Effector CD8-positive, alpha-beta T cell (primary cell): ENCODE measurements at regions not wholly inside any gene's neighbourhood (a gene's known extent, or its start where the extent isn't known, plus 50 kb on each side); places are given as distances from the start of the nearest gene placed in this dataset.

ENCODE experiments used
- DNase-seq: peaks from one replicate; lab custom pipeline; 2025; lab: John Stamatoyannopoulos, UW

DNA sequence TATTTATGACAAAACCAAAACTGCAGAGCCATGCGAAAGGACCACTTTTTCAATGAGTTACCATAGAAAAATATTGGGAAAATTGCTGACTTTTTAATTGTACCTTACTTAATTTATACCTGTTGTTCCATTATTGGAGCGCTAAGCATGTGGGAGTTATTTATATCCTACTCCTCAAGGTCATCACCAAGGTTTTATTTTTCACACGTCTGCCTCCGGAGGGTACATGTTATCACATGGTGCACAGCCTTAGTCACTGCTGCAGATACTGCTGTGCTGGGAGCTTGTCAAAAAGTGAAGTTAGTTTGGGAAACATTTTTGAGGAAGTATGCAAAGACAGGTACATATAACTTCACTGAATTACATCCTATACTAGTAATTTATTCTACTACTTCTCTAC lies 1444.3 kb downstream of the AACS start:
- DNase-seq, result no peak

DNA sequence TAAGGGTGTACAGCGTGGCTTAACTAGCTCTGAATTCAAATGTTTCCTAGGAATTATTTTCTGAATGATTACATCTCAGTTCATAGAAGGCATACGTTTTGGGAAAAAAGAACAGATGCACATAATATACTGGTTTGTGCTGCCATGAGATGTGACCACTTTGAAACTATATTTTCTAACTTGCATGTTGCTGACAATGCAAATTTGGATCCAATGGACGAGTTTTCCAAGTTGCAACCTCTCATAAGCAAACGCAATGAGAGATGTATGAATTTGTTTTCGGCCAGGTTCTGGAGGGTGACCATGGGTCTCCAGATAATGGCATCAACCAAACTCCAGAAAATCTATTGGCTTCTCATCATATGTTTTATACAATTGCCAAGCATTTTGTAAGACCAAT lies 1445.4 kb downstream of the AACS start:
- DNase-seq, result no peak

DNA sequence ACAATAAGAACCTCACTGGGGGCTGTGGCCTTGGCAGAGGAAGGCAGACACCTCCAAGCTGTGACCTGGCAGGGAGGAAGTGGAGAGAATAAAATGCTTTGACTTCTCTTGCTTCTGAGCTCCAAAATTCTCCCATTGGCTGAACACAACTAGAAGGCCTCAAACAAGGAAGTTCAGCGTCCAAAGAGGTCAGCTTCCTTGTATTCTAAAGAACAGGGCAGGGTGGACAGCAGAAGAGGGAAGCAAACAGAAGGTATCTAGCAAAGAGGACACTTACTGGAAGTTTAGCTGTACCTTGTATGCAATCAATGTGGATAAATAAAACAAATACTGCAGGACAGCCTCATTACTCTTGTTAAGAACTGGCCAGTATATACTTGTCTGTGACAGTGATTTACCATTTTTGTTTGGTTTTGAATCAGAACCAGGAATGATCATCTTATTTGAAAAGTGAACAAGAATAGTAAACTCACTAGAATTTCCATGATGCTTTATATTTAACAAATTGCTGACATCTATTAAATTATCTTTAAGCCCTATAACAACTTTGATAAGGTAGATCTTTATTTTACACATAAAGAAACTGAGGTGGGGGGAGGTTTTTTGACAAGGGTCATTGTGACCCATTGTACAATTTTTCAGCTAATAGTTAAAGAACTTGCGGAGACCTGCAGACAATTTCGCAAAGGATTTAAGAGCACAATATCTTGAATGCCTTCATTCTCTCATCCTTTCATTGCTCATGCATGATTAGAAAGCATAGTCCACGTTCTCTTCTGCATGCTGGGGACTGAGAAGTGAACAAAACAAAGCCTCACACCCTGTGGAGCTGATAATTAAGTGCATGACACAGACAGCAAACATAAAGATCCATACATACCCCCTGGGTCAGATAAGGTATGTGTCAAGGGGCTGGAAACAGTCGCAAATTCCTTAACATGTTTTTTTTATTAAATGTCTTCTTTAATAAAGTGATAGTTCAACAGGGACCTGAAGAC lies 1448.0 kb downstream of the AACS start:
- DNase-seq, result no peak

DNA sequence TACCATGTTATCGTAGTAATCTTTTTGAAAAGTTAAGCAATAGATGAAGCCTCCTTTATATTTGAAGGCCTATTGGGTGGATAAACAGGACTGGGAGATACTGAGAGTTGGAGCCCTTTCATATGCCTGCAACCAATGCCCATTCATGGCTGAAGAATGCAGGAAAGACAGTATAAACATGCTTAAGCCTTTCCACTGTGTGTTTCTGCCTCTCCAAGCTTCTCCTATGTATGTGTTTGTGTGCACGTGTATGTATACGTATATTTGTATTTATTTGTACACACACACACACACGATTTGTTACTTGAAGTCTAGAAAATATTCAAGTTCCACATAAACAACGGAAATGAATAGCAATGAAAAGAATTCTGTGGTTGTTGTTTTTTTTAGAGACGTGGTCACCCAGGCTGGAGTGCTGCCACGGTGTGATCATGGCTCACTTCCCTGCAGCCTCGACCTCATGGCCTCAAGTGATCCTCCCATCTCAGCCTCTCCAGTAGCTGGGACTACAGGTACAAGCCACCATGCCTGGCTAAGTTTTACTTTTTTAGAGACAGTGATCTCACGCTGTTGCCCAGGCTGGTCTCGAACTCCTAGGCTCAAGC lies 1453.5 kb downstream of the AACS start:
- DNase-seq, result no peak

DNA sequence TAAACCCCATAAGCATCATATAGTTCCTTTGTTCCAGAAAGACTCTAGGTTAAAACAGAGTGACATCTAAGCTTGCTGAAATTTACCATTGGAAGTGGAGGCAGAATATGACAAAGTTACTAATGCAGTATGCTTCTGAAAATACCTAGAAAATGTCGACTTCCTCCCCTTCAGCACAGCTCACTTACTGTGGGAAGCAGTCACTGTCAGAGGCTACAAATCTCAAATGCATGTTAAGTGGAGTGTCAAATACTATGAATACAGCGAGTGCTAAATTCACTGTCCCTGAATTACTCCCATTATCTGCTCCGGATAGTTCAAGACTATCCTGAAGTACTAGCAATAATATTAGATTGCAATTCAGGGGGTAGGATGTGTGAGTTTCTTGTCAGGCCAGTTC lies 1454.6 kb downstream of the AACS start:
- no peak for DNase-seq

DNA sequence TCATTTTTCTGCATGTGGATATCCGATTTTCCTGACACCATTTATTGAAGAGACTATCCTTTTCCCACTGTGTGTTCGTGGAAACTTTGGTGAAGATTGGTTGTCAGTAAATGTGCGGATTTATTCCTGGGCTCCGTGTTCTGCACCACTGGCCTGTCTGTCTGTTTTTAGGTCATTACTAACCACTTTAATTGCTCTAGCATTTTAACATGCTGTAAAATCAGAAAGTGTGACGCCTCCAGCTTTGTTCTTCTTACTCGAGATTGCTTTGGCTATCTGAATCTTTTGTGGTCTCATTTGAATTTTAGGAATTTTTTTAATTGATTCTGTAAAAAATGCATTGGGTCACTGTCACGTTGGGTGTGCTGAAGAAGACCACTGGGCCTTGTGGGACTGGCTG lies 1458.7 kb downstream of the AACS start:
- no peak for DNase-seq

DNA sequence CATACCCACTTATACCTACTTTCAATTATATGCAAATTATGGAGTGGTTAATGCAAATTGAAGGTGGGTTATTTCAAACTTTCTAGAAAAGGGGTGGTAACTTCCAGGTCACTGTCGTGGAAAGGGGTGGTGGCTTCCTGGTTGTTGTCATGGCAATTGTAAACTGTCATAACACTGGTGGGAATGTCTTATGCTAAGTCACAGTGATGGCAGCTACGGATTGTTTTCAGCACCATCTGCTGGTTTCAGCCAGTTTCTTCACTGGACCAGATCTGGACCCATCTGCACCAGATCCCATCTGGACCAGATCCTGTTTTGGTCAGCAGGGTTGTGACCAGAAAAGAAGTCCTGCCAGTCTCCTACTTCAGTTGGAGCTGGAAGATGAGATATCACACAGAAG lies 1469.3 kb downstream of the AACS start:
- DNase-seq, result no peak

DNA sequence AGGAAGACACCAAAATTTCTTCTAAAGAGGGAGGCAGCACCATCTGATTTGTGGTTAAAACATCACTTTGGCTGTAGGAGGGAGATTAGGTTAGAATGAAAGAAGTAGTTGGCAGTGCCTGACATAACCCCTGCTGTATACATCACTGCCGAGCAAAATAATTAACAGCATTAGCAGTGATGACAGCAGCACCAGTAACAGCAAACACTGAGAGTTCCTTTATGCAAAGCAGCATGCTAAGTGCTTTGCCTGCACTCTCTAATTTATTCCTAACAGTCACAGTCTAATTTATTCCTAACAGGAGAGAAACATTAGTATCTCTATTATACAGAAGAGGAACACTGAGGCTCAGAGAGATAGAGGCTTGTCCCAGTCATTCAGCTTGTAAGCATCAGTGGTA lies 1469.7 kb downstream of the AACS start:
- DNase-seq, result no peak

DNA sequence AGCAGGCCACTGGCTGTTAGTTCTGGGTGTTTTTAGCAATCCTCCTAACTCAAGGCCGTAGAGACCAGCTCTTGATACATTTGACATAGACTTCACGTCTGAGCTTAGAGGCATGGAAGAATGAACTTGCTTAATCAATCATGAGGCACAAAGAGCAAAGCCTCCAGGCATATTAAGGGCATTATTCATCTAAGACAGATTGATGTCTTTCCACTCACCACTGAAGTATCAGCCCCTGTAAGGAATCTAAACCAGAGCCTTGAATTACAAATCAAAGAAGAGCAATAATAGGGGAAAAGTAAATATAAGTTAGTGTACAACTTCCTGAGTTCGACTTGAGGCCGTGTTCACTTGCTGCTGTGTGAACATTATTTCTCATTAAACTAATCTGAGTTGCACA lies 1470.7 kb downstream of the AACS start:
- no peak for DNase-seq

DNA sequence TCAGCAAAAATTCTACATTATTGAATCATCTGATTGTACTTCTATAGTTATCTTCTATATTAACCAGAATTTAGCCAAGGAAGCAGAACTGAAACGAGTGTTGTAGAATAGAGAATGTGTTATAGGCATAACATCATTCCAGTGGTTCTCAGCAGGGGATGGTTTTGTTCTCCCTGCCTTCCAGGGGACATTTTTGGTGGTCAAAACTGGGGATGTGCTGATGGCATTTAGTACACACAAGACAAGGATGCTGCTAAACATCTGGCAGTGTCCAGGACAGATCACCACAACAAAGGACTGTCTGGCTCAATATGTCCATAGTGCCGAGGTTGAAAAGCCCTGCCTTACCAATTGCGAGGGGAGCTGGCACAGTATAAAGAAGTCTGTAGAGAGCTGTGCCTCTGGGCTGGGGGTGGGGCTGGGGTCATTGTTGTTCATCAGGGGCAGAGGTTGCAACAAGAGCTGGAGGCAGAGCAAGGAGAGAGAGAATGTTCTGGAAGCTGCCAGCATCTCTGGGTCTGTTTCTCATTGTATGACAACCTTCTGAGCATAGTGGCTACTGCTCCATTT lies 1472.8 kb downstream of the AACS start:
- no peak for DNase-seq

DNA sequence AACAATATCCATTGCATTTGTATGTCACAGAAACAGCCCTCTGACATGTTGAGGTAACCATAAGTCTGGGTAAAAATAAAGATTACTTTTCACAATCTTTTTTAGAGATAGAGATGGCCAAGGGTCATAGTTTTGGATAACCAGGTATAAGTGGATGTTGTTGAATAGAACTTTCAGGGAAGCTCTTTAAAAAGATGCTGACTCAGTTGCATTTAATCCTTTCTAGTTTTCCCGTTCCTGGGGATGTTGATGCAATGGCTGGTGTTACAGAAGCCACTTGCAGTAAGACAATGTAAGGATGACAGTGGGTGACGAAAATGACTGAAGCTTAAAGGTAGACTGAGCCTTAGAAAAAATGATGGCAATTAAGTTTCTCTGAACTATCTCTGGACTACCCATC lies 1473.7 kb downstream of the AACS start:
- DNase-seq, result no peak

DNA sequence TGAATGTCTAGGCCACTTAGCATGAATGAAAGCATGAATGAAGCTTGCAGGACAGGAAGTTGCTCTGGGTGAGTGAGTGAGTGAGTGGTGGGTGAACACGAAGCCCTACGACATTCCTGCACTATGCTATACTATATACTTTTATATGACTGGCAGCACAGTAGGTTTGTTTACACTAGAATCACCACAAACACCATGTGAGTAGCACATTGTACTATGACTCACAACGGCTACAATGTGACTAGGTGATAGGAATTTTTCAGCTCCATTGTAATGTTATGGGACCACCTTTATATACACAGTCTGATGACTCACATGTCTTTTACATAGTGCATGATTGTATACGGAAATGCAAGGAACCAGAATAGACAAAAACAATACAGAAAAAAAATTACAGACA lies 1480.2 kb downstream of the AACS start:
- no peak for DNase-seq

DNA sequence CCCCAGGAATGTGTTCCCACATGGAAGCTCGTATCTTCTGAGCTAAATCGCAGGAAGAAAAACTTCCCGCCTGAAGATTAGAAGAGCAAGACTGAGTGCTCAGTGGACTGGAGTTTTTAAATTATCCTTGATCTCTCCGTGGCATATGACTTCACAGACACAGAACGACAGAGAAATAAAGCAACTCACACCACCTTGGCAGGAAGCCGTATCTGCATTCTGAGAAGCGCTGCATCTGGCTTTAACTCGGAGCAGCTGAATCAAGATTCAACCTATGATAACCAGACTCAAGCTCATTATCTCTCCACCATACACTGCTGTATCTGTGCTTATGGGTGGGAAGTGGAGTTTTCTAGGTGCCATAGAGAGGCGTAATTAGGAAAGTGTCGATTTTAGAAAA lies 1482.7 kb downstream of the AACS start:
- DNase-seq, result no peak

DNA sequence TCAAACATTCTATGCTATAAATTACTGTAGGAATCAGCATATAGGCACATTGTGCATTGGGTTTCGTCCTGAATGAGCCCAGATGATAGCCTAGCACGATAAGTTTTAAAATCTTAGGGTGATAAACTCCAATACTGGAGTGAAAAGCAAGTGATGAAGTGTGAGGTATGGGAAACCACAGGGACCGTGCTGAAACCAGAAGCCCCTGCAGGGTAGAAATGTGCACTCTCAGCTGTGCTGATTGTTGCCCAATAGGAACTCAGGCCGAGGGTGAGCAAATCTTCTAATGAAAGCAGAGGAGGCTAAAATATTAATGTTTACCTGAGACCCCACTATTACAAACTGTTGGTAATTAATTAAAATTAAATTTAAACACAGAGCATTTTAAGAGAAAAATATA lies 1486.6 kb downstream of the AACS start:
- DNase-seq, result no peak

DNA sequence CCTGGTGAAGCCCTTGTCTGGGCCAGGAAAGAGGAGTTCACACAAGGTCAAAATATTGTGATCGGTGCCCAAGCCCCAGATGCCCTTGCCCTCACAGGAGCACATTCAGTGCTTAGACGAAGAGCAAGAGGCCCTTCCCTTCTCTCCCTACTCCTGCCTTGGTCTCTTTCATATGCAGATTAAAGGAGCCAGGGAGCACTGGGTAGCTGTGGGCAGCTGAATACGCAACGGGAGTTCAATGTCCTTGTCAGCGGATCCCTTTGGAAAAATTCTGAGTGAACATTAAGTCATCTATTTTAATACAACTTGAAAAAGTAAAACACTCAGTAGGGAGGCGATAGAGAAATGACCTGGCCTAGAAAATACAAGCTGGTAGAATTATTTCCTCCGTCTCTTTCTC lies 1489.4 kb downstream of the AACS start:
- no peak for DNase-seq

DNA sequence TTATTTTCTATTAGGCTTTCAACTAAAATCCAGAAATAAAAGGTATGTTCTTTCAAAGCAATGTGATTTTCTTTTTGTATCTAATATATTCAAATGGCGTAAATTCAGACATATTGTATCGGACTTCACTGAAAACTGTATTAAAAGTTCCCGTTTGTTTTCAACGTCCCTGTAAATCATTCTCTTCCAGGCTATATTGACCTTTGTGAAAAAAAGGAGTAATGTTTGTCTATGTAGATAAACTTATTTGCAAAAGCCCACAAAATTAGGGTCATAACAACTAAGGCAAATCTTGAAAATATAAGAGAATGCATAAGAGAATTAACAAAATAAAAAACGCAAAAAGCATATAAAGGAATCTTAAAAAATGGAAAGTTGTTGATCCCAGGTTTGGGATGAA lies 1492.4 kb downstream of the AACS start:
- DNase-seq, result no peak

DNA sequence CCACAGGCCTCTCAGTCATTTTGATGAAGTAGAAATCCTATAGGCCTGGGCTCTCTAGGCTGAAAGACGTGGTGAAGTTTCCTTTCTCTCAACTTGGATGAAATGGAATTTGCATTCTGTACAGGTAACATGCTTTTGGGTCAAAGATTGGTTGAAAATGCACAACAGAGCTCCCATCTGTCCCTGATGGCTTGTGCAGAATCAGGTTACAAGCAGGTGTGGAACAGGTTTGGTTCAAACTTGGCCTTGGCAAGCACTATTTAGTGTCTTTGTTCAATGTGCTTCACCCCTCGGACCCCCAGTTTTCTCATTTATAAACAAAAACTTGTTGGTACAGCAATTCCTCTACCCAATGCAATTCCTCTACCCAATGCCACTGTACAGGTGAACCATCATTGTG lies 1493.0 kb downstream of the AACS start:
- DNase-seq, result no peak

DNA sequence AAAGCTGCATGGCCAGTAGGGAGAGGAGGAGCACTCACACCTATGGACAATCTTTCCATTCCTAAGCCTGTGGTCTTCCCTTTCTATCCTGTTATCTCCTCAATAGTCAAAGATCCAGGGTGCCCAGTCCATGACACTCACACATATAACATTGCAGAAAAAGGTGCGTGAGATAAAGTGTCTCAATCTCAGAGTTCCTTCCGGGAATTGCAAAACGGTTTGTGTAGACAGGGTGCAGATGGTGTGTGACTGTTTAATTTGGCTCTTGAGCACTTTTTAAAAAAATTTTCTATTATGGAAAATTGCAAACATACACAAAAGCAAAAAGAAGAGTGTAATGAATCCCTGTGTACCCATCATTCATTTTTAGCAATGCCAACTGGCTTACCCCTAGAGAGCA lies 1493.6 kb downstream of the AACS start:
- DNase-seq, result no peak

DNA sequence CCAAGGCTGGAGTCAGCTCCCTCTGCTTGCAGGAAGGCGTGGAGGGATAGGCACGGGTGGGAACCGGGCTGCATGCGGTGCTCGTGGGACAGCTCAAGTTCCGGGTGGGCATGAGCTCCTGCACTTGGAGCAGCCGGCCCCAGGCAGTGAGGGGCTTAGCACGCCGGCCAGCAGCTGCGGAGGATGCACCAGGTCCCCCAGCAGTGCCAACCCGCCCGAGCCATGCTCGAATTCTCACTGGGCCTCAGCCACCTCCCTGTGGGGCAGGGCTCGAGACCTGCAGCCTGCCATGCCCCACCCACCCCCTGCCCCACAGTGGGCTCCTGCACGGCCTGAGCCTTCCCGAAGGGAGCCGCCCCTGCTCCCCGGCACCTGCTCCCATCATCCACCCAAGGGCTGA lies 1501.8 kb downstream of the AACS start:
- DNase-seq, result no peak

DNA sequence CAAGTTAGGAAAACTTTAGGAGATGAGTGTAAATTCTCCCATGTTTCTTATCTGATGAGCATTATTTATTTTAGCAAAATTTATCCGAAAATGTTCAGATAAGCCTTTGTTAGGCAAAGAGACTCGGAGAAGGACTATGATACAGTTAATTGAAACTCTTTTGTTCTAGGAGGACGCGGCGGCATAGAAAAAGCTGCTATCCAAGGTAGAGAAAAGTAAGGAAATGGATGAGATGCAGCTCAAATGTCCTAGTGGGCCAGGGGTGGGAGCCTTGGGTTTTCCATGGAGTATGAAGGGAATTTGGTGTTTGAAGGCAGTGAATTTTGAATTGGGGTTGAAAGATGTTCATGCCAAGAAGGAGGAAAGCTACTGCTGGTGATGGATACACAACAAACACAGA lies 1504.5 kb downstream of the AACS start:
- DNase-seq, result no peak

DNA sequence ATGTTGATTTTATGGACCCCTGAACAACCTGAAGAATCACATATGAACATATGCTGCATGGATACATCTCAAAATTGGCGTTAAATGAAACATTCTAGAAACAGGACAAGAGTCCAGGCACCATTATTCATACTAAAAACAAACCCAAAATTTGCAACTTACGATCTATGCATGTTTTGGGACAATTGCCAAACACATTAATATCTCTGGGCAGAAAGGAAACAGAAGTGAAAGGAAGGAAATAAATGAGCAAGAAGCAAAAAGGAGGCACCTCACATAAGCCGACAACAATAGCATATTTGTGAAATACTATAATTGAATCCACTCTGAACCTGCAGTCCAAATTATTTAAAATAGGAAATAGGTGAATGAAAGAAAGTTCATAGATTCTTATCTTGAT lies 1505.3 kb downstream of the AACS start:
- no peak for DNase-seq

DNA sequence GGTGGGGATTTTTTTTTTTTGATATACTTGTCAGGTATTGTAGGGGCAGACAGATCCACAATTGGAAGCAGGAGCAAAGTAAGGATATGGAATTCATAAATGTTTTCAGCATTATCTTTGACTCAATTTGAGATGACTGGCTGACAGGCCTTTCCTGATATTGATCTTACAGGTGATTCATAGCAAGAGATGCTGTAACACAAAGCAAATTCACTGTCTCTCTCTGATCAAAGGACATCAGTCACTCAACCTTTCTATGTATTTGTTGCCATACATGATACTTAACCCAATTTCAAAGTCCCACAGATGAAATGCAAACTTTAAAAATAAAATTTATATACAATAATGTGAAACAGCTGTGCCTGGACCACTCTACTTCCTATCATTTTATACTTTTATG lies 1506.9 kb downstream of the AACS start:
- DNase-seq, result no peak

DNA sequence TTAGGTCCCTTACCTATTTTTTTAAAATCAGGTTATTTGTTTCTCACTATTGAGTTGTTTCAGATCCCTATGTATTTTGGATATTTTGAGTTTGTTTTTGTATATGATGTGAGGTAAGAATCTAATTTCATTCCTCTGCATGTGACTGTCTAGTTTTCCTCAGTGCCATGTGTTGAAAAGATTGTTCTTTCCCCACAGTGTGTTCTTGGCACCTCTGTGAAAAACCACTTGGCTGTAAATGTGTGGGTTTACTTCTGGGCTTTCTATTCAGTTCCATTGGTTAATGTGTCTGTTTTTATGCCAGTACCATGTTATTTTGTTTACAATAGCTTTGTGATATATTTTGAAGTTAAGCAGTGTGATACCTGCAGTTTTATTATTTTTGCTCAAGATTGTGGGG lies 1516.4 kb downstream of the AACS start:
- no peak for DNase-seq
